Caco-2 (cell line): ENCODE measurements at regions not wholly inside any gene's neighbourhood (a gene's known extent, or its start where the extent isn't known, plus 50 kb on each side); places are given as distances from the start of the nearest gene placed in this dataset.

Experiments used
- BruUV-seq: library from RNA; stranded (reverse); fragments of 400-500 nt; replicated peaks from 2 replicates; lab custom pipeline; 2021; lab: Mats Ljungman, UMichigan
- CTCF ChIA-PET: fragments of 300-600 bp; sonication (Branson Sonifier 250); formaldehyde crosslinking; loops from one replicate; lab custom pipeline; 2022; ENCODE audit warnings: antibody characterized with exemption; lab: Charles Lee
- POLR2A ChIA-PET: fragments of 300-600 bp; sonication (Branson Sonifier 250); formaldehyde crosslinking; loops from one replicate; lab custom pipeline; 2022; ENCODE audit warnings: antibody characterized with exemption; lab: Charles Lee
- DNase-seq, 2 experiments: peaks; one replicate each; pipeline versions ENCODE4 v3.0.0 to v3.0.0-alpha.2; 2020 to 2022
- H3K27me3 ChIP-seq: replicated peaks from 2 replicates; pipeline ENCODE4 v1.6.0; 2011; ENCODE audit warnings: low read length; ENCODE audit not compliant: control insufficient read depth, insufficient read depth
- H3K36me3 ChIP-seq: 2 replicates; pipeline ENCODE4 v1.5.1; 2011; ENCODE audit warnings: low read length; ENCODE audit not compliant: control insufficient read depth, insufficient read depth
- H3K4me1 ChIP-seq: fragments of 250-450 bp; sonication (Bioruptor Pico); 2 replicates; pipeline ENCODE4 v1.5.1; 2020; ENCODE audit warnings: mild to moderate bottlenecking
- H3K4me3 ChIP-seq: 2 replicates; pipeline ENCODE4 v1.5.1; 2011; ENCODE audit warnings: low read depth, mild to moderate bottlenecking, control low read depth, low read length
- H3K9me3 ChIP-seq: fragments of 250-450 bp; sonication (Bioruptor Pico); 2 replicates; pipeline ENCODE4 v1.5.1; 2020; ENCODE audit warnings: mild to moderate bottlenecking, moderate library complexity
- H3K27ac Mint-ChIP-seq: one replicate; pipeline ENCODE4 v1.8.0; 2022; ENCODE audit warnings: mixed read lengths; ENCODE audit not compliant: unreplicated experiment
- H3K27me3 Mint-ChIP-seq: one replicate; pipeline ENCODE4 v1.8.0; 2022; ENCODE audit warnings: mixed read lengths; ENCODE audit not compliant: insufficient read depth, unreplicated experiment
- H3K36me3 Mint-ChIP-seq: one replicate; pipeline ENCODE4 v1.8.0; 2022; ENCODE audit warnings: mild to moderate bottlenecking, mixed read lengths; ENCODE audit not compliant: insufficient read depth, unreplicated experiment
- H3K4me1 Mint-ChIP-seq: one replicate; pipeline ENCODE4 v1.8.0; 2022; ENCODE audit warnings: low read depth, mixed read lengths; ENCODE audit not compliant: unreplicated experiment
- H3K4me3 Mint-ChIP-seq: one replicate; pipeline ENCODE4 v1.8.0; 2022; ENCODE audit warnings: mild to moderate bottlenecking, moderate library complexity, mixed read lengths; ENCODE audit not compliant: unreplicated experiment
- H3K9me3 Mint-ChIP-seq: one replicate; pipeline ENCODE4 v1.8.0; 2022; ENCODE audit warnings: mixed read lengths; ENCODE audit not compliant: unreplicated experiment
- intact Hi-C: fragments of 100-400 bp; cut with micrococcal nuclease; formaldehyde crosslinking; loops from one replicate; pipeline ENCODE4 v1.10.0; 2022; ENCODE audit not compliant: unreplicated experiment
- TF ChIP-seq, protein P1 (sequence below), 2 experiments: fragments of 200-600 bp in 1 of 2; IDR thresholded peaks; 1 replicate in 1 of 2; 2 replicates in 1 of 2; pipeline versions ENCODE4 v1.5.1 to v1.8.0; 2011 to 2022; ENCODE audit warnings: antibody characterized with exemption in 1 of 2, control low read depth in 1 of 2, inconsistent platforms in 1 of 2, low read depth in 1 of 2, low read length in 1 of 2, mild to moderate bottlenecking in 1 of 2, moderate library complexity in 1 of 2; ENCODE audit not compliant: insufficient read depth in 1 of 2, severe bottlenecking in 1 of 2, unreplicated experiment in 1 of 2

- Mint-ChIP-seq H3K36me3 (no peaks in the 10 kb centered on the region), H3K27ac (no peak overlapping the region), H3K27me3 (peaks cover 6% of the 10 kb centered on the region), H3K4me1 (no peaks in the 10 kb centered on the region), H3K9me3 (no peaks in the 10 kb centered on the region), H3K4me3 (no peak overlapping the region)
- POLR2A ChIA-PET: no interaction called here
- H3K9me3 ChIP-seq: no peaks in the 10 kb centered on the region
- TF ChIP-seq, protein P1, sequence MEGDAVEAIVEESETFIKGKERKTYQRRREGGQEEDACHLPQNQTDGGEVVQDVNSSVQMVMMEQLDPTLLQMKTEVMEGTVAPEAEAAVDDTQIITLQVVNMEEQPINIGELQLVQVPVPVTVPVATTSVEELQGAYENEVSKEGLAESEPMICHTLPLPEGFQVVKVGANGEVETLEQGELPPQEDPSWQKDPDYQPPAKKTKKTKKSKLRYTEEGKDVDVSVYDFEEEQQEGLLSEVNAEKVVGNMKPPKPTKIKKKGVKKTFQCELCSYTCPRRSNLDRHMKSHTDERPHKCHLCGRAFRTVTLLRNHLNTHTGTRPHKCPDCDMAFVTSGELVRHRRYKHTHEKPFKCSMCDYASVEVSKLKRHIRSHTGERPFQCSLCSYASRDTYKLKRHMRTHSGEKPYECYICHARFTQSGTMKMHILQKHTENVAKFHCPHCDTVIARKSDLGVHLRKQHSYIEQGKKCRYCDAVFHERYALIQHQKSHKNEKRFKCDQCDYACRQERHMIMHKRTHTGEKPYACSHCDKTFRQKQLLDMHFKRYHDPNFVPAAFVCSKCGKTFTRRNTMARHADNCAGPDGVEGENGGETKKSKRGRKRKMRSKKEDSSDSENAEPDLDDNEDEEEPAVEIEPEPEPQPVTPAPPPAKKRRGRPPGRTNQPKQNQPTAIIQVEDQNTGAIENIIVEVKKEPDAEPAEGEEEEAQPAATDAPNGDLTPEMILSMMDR (IDR thresholded peaks at IDR 0.05; ENCODE audit: insufficient read depth in 1 of 2, low read depth in 1 of 2, low read length in 1 of 2, severe bottlenecking in 1 of 2, unreplicated experiment in 1 of 2): no peak
- H3K4me1 ChIP-seq: no peaks in the 10 kb centered on the region
- CTCF ChIA-PET: no interaction called here
- no peaks in the 10 kb centered on the region for H3K36me3 ChIP-seq
- BruUV-seq: no TSS peak
- intact Hi-C loops: no loop called here
- no peaks in the 10 kb centered on the region for H3K27me3 ChIP-seq
- DNase-seq: no peak
- H3K4me3 ChIP-seq: no peak overlapping the region
These were observed 187.9 kb upstream of the IL15 start for GRCh38 chr4:141448490-141448889.

DNA sequence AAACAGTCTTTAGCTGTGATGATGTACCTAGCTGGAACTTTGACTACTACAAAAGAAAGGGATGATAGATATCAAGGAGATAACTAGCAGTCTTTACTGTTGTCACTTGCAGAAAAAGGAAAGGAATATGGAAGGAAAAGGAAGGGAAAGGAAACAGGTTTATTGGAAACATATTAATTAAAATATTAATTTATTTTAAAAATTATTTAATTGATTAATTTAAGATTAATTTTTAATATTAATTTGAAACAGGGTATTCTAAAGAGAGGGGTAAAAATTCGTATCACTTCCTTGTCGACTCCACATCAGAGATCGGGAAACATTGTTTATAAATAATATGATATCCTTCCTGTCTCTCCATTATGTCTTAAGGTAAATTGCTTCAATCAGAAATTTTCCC lies 186.5 kb upstream of the IL15 start:
- H3K27me3 Mint-ChIP-seq: peaks cover 6% of the 10 kb centered on the region
- intact Hi-C loops: no loop called here
- H3K27ac Mint-ChIP-seq: no peak overlapping the region
- no peaks in the 10 kb centered on the region for H3K36me3 ChIP-seq
- DNase-seq: no peak
- H3K4me1 ChIP-seq: no peaks in the 10 kb centered on the region
- no peaks in the 10 kb centered on the region for H3K4me1 Mint-ChIP-seq
- no peaks in the 10 kb centered on the region for H3K36me3 Mint-ChIP-seq
- H3K4me3 Mint-ChIP-seq: no peak overlapping the region
- no peak overlapping the region for H3K4me3 ChIP-seq
- TF ChIP-seq, protein P1 (IDR thresholded peaks at IDR 0.05; ENCODE audit: insufficient read depth in 1 of 2, low read depth in 1 of 2, low read length in 1 of 2, severe bottlenecking in 1 of 2, unreplicated experiment in 1 of 2): no peak
- no peaks in the 10 kb centered on the region for H3K9me3 ChIP-seq
- no TSS peak for BruUV-seq
- ChIA-PET POLR2A (no interaction called here), CTCF (no interaction called here)
- H3K9me3 Mint-ChIP-seq: no peaks in the 10 kb centered on the region
- H3K27me3 ChIP-seq: no peaks in the 10 kb centered on the region

DNA sequence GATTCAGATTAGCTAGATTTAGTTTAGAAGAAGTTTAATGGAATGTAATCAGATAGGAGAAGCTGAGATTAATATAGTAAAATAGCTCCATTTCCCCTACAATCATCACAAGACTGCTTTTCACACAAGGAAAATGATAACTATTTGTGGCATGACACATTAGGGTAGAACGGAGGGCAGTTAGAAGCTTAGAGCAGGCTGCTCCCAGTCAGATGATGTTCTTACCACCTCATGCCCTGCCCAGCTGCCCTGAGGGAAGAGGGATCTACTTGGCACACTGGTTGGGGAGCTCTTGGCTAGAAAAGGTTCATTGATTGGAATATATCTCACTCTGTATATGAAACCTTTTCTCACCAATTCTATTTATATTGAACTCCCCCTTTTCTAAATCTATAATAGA lies 180.7 kb upstream of the IL15 start:
- Mint-ChIP-seq H3K4me1 (no peaks in the 10 kb centered on the region), H3K36me3 (no peaks in the 10 kb centered on the region), H3K27ac (no peak overlapping the region), H3K9me3 (no peaks in the 10 kb centered on the region), H3K27me3 (peaks cover under 1% of the 10 kb centered on the region), H3K4me3 (no peak overlapping the region)
- CTCF ChIA-PET: no interaction called here
- Histone ChIP-seq H3K9me3 (no peaks in the 10 kb centered on the region), H3K4me1 (no peaks in the 10 kb centered on the region), H3K36me3 (no peaks in the 10 kb centered on the region), H3K4me3 (no peak overlapping the region), H3K27me3 (no peaks in the 10 kb centered on the region)
- DNase-seq: no peak
- intact Hi-C loops: no loop called here
- no TSS peak for BruUV-seq
- POLR2A ChIA-PET: no interaction called here
- TF ChIP-seq, protein P1 (IDR thresholded peaks at IDR 0.05; ENCODE audit: insufficient read depth in 1 of 2, low read depth in 1 of 2, low read length in 1 of 2, severe bottlenecking in 1 of 2, unreplicated experiment in 1 of 2): no peak
